ENCODE measurements at regions not wholly inside any gene's neighbourhood (a gene's known extent, or its start where the extent isn't known, plus 50 kb on each side); places are given as distances from the start of the nearest gene placed in this dataset.

GRCh38 chr3:83302091-83302490 lies 1540.6 kb upstream of the GBE1 start:
- DNase-seq (ENCODE audit: low read depth in 1 of 2, low spot score in 2 of 2), result no peak
- H3K4me1 ChIP-seq (replicated peaks), result no peaks in the 10 kb centered on the region
- H3K27me3 ChIP-seq (replicated peaks), result no peaks in the 10 kb centered on the region
- H3K27ac ChIP-seq, result no peak overlapping the region
- H3K36me3 ChIP-seq, result no peaks in the 10 kb centered on the region
- no peaks in the 10 kb centered on the region for H3K9me3 ChIP-seq (replicated peaks)
- no peak overlapping the region for H3K4me3 ChIP-seq

- DNase-seq (ENCODE audit: low read depth in 1 of 2, low spot score in 2 of 2), result no peak
- no peak overlapping the region for H3K4me3 ChIP-seq
- H3K9me3 ChIP-seq (replicated peaks), result no peaks in the 10 kb centered on the region; the same call in 1 of the 2 replicates
- no peaks in the 10 kb centered on the region for H3K27me3 ChIP-seq (replicated peaks)
- H3K36me3 ChIP-seq, result no peaks in the 10 kb centered on the region
- no peaks in the 10 kb centered on the region for H3K4me1 ChIP-seq (replicated peaks)
- H3K27ac ChIP-seq, result no peak overlapping the region
Measured at GRCh38 chr3:83317605-83318004, 1556.2 kb upstream of the GBE1 start.

GRCh38 chr3:83320726-83321125 lies 1559.3 kb upstream of the GBE1 start:
- H3K27me3 ChIP-seq (replicated peaks), result no peaks in the 10 kb centered on the region
- no peak overlapping the region for H3K4me3 ChIP-seq
- no peaks in the 10 kb centered on the region for H3K4me1 ChIP-seq (replicated peaks)

GRCh38 chr3:83321457-83321856 lies 1560.0 kb upstream of the GBE1 start:
- Histone ChIP-seq H3K27me3 (replicated peaks) (no peaks in the 10 kb centered on the region), H3K4me1 (replicated peaks) (no peaks in the 10 kb centered on the region), H3K27ac (no peak overlapping the region), H3K9me3 (replicated peaks) (no peaks in the 10 kb centered on the region), H3K4me3 (no peak overlapping the region), H3K36me3 (no peaks in the 10 kb centered on the region)
- no peak for DNase-seq (ENCODE audit: low read depth in 1 of 2, low spot score in 2 of 2)

More at GRCh38 chr3:83320726-83321125, 1559.3 kb upstream of the GBE1 start:
- no peak overlapping the region for H3K27ac ChIP-seq
- no peaks in the 10 kb centered on the region for H3K36me3 ChIP-seq
- DNase-seq (ENCODE audit: low read depth in 1 of 2, low spot score in 2 of 2), result no peak
- no peaks in the 10 kb centered on the region; the same call in 1 of the 2 replicates for H3K9me3 ChIP-seq (replicated peaks)

- H3K27ac ChIP-seq, result no peak overlapping the region
- H3K36me3 ChIP-seq, result no peaks in the 10 kb centered on the region
- no peaks in the 10 kb centered on the region for H3K9me3 ChIP-seq (replicated peaks)
- no peaks in the 10 kb centered on the region for H3K4me1 ChIP-seq (replicated peaks)
- H3K27me3 ChIP-seq (replicated peaks), result no peaks in the 10 kb centered on the region
- DNase-seq (ENCODE audit: low read depth in 1 of 2, low spot score in 2 of 2), result no peak
- no peak overlapping the region for H3K4me3 ChIP-seq
Measured at GRCh38 chr3:83321891-83322290, 1560.4 kb upstream of the GBE1 start.

GRCh38 chr3:83354205-83354604 lies 1592.8 kb upstream of the GBE1 start:
- no peak overlapping the region for H3K4me3 ChIP-seq
- no peak overlapping the region for H3K27ac ChIP-seq
- H3K36me3 ChIP-seq, result no peaks in the 10 kb centered on the region
- no peak for DNase-seq (ENCODE audit: low read depth in 1 of 2, low spot score in 2 of 2)
- H3K27me3 ChIP-seq (replicated peaks), result no peaks in the 10 kb centered on the region
- no peaks in the 10 kb centered on the region for H3K4me1 ChIP-seq (replicated peaks)
- H3K9me3 ChIP-seq (replicated peaks), result no peaks in the 10 kb centered on the region; the same call in 1 of the 2 replicates

- Histone ChIP-seq H3K9me3 (replicated peaks) (no peaks in the 10 kb centered on the region), H3K27ac (no peak overlapping the region), H3K4me1 (replicated peaks) (no peaks in the 10 kb centered on the region), H3K27me3 (replicated peaks) (no peaks in the 10 kb centered on the region), H3K4me3 (no peak overlapping the region), H3K36me3 (no peaks in the 10 kb centered on the region)
- DNase-seq (ENCODE audit: low read depth in 1 of 2, low spot score in 2 of 2), result no peak
Measured at GRCh38 chr3:83393276-83393675, 1565.5 kb upstream of the CADM2 start.

- Histone ChIP-seq H3K27ac (no peak overlapping the region), H3K27me3 (replicated peaks) (no peaks in the 10 kb centered on the region), H3K36me3 (no peaks in the 10 kb centered on the region), H3K4me3 (no peak overlapping the region), H3K9me3 (replicated peaks) (no peaks in the 10 kb centered on the region), H3K4me1 (replicated peaks) (no peaks in the 10 kb centered on the region)
- DNase-seq (ENCODE audit: low read depth in 1 of 2, low spot score in 2 of 2), result no peak
Measured at GRCh38 chr3:83403927-83404326, 1554.9 kb upstream of the CADM2 start.

GRCh38 chr3:83426300-83426699 lies 1532.5 kb upstream of the CADM2 start:
- no peaks in the 10 kb centered on the region for H3K27me3 ChIP-seq (replicated peaks)
- H3K4me1 ChIP-seq (replicated peaks), result no peaks in the 10 kb centered on the region
- H3K9me3 ChIP-seq (replicated peaks), result no peaks in the 10 kb centered on the region
- H3K27ac ChIP-seq, result no peak overlapping the region
- DNase-seq (ENCODE audit: low read depth in 1 of 2, low spot score in 2 of 2), result no peak
- no peaks in the 10 kb centered on the region for H3K36me3 ChIP-seq
- no peak overlapping the region for H3K4me3 ChIP-seq

GRCh38 chr3:83434880-83435587 lies 1523.8 kb upstream of the CADM2 start:
- Histone ChIP-seq H3K27ac (no peak overlapping the region), H3K9me3 (replicated peaks) (no peaks in the 10 kb centered on the region), H3K36me3 (no peaks in the 10 kb centered on the region), H3K27me3 (replicated peaks) (no peaks in the 10 kb centered on the region), H3K4me1 (replicated peaks) (no peaks in the 10 kb centered on the region), H3K4me3 (no peak overlapping the region)
- DNase-seq (ENCODE audit: low read depth in 1 of 2, low spot score in 2 of 2), result no peak

- no peaks in the 10 kb centered on the region for H3K36me3 ChIP-seq
- H3K9me3 ChIP-seq (replicated peaks), result no peaks in the 10 kb centered on the region
- H3K27ac ChIP-seq, result no peak overlapping the region
- H3K27me3 ChIP-seq (replicated peaks), result no peaks in the 10 kb centered on the region
- no peak for DNase-seq (ENCODE audit: low read depth in 1 of 2, low spot score in 2 of 2)
- no peaks in the 10 kb centered on the region for H3K4me1 ChIP-seq (replicated peaks)
- H3K4me3 ChIP-seq, result no peak overlapping the region
Measured at GRCh38 chr3:83438188-83438587, 1520.6 kb upstream of the CADM2 start.

GRCh38 chr3:83453056-83453455 lies 1505.7 kb upstream of the CADM2 start:
- Histone ChIP-seq H3K4me1 (replicated peaks) (no peaks in the 10 kb centered on the region), H3K9me3 (replicated peaks) (no peaks in the 10 kb centered on the region), H3K36me3 (no peaks in the 10 kb centered on the region), H3K4me3 (no peak overlapping the region), H3K27ac (no peak overlapping the region), H3K27me3 (replicated peaks) (no peaks in the 10 kb centered on the region)
- no peak for DNase-seq (ENCODE audit: low read depth in 1 of 2, low spot score in 2 of 2)

- H3K27ac ChIP-seq, result no peak overlapping the region
Measured at GRCh38 chr3:83454353-83454752, 1504.4 kb upstream of the CADM2 start.

GRCh38 chr3:83457551-83457950 lies 1501.2 kb upstream of the CADM2 start:
- Histone ChIP-seq H3K27ac (no peak overlapping the region), H3K4me1 (replicated peaks) (no peaks in the 10 kb centered on the region), H3K27me3 (replicated peaks) (no peaks in the 10 kb centered on the region), H3K36me3 (no peaks in the 10 kb centered on the region), H3K4me3 (no peak overlapping the region), H3K9me3 (replicated peaks) (no peaks in the 10 kb centered on the region)
- DNase-seq (ENCODE audit: low read depth in 1 of 2, low spot score in 2 of 2), result no peak

More at GRCh38 chr3:83454353-83454752, 1504.4 kb upstream of the CADM2 start:
- no peak for DNase-seq (ENCODE audit: low read depth in 1 of 2, low spot score in 2 of 2)
- Histone ChIP-seq H3K9me3 (replicated peaks) (no peaks in the 10 kb centered on the region), H3K4me3 (no peak overlapping the region), H3K36me3 (no peaks in the 10 kb centered on the region), H3K4me1 (replicated peaks) (no peaks in the 10 kb centered on the region), H3K27me3 (replicated peaks) (no peaks in the 10 kb centered on the region)

- H3K9me3 ChIP-seq (replicated peaks), result no peaks in the 10 kb centered on the region
- no peak for DNase-seq (ENCODE audit: low read depth in 1 of 2, low spot score in 2 of 2)
- no peaks in the 10 kb centered on the region for H3K27me3 ChIP-seq (replicated peaks)
- H3K36me3 ChIP-seq, result no peaks in the 10 kb centered on the region
- H3K4me3 ChIP-seq, result no peak overlapping the region
- no peak overlapping the region for H3K27ac ChIP-seq
- H3K4me1 ChIP-seq (replicated peaks), result no peaks in the 10 kb centered on the region
Measured at GRCh38 chr3:83460052-83460451, 1498.7 kb upstream of the CADM2 start.

All from SJSA1 (cell line).